ENCODE measurements at regions not wholly inside any gene's neighbourhood (a gene's known extent, or its start where the extent isn't known, plus 50 kb on each side); places are given as distances from the start of the nearest gene placed in this dataset.

GRCh38 chr1:223041481-223041880 lies 101.6 kb downstream of the TLR5 start:
- FAIRE-seq = no peak
- no peaks in the 10 kb centered on the region for H3K9me1 ChIP-seq (ENCODE audit: control insufficient read depth, extremely low read depth, insufficient read depth, low read length)
- H3K27me3 ChIP-seq (ENCODE audit: control insufficient read depth, extremely low read depth, insufficient read depth, low read length) = peaks cover 8% of the 10 kb centered on the region
- TF ChIP-seq CTCF (optimal IDR thresholded peaks at IDR 0.05 in 1 of 3, IDR thresholded peaks at IDR 0.05 in 1 of 3, conservative IDR thresholded peaks at IDR 0.05 in 1 of 3; ENCODE audit: extremely low read depth in 1 of 3, insufficient read depth in 2 of 3, low read length in 3 of 3) (no peak), EZH2 (IDR thresholded peaks at IDR 0.05; ENCODE audit: low read length) (no peak)
- H2AFZ ChIP-seq (ENCODE audit: control insufficient read depth, low read length) = no peak overlapping the region
- no peak overlapping the region for H3K4me3 ChIP-seq (ENCODE audit: control insufficient read depth in 2 of 3, extremely low read depth in 1 of 3, insufficient read depth in 2 of 3, low read depth in 1 of 3, low read length in 3 of 3)
- H3K36me3 ChIP-seq (ENCODE audit: control insufficient read depth in 2 of 2, extremely low read depth in 1 of 2, insufficient read depth in 2 of 2, low read length in 2 of 2) = no peaks in the 10 kb centered on the region
- H3K79me2 ChIP-seq (ENCODE audit: control insufficient read depth, insufficient read depth, low read length) = no peaks in the 10 kb centered on the region
- H3K9ac ChIP-seq (ENCODE audit: control insufficient read depth, extremely low read depth, insufficient read depth, low read length) = no peak overlapping the region
- dilution Hi-C loops (cut with MboI; ENCODE audit: extremely low pct_ligation_motif_present, low sequenced_read_pairs) = no loop called here
- no peak overlapping the region for H3K4me2 ChIP-seq (ENCODE audit: control insufficient read depth, extremely low read depth, insufficient read depth, low read depth, low read length)
- no peaks in the 10 kb centered on the region for H3K9me3 ChIP-seq (ENCODE audit: control insufficient read depth, low read depth, low read length)
- H3K4me1 ChIP-seq (ENCODE audit: control insufficient read depth, extremely low read depth, insufficient read depth, low read length) = no peaks in the 10 kb centered on the region
- DNase-seq (ENCODE audit: low read depth, low spot score) = no peak
- H4K20me1 ChIP-seq (ENCODE audit: control insufficient read depth, extremely low read depth, insufficient read depth, low read length) = no peaks in the 10 kb centered on the region
- H3K27ac ChIP-seq (ENCODE audit: control insufficient read depth, insufficient read depth, low read length) = no peak overlapping the region

- no peak overlapping the region for H3K27ac ChIP-seq (ENCODE audit: control insufficient read depth, insufficient read depth, low read length)
- H3K4me1 ChIP-seq (ENCODE audit: control insufficient read depth, extremely low read depth, insufficient read depth, low read length) = peaks cover 3% of the 10 kb centered on the region
- H3K4me3 ChIP-seq (ENCODE audit: control insufficient read depth in 2 of 3, extremely low read depth in 1 of 3, insufficient read depth in 2 of 3, low read depth in 1 of 3, low read length in 3 of 3) = no peak overlapping the region
- FAIRE-seq (no peak), DNase-seq (ENCODE audit: low read depth, low spot score) (no peak)
- no peak overlapping the region for H3K4me2 ChIP-seq (ENCODE audit: control insufficient read depth, extremely low read depth, insufficient read depth, low read depth, low read length)
- H3K36me3 ChIP-seq (ENCODE audit: control insufficient read depth in 2 of 2, extremely low read depth in 1 of 2, insufficient read depth in 2 of 2, low read length in 2 of 2) = no peaks in the 10 kb centered on the region
- H3K79me2 ChIP-seq (ENCODE audit: control insufficient read depth, insufficient read depth, low read length) = no peaks in the 10 kb centered on the region
- H3K9ac ChIP-seq (ENCODE audit: control insufficient read depth, extremely low read depth, insufficient read depth, low read length) = no peak overlapping the region
- H3K9me3 ChIP-seq (ENCODE audit: control insufficient read depth, low read depth, low read length) = no peaks in the 10 kb centered on the region
- no peaks in the 10 kb centered on the region for H3K27me3 ChIP-seq (ENCODE audit: control insufficient read depth, extremely low read depth, insufficient read depth, low read length)
- dilution Hi-C loops (cut with MboI; ENCODE audit: extremely low pct_ligation_motif_present, low sequenced_read_pairs) = no loop called here
- no peak for TF ChIP-seq CTCF (optimal IDR thresholded peaks at IDR 0.05 in 1 of 3, IDR thresholded peaks at IDR 0.05 in 1 of 3, conservative IDR thresholded peaks at IDR 0.05 in 1 of 3; ENCODE audit: extremely low read depth in 1 of 3, insufficient read depth in 2 of 3, low read length in 3 of 3)
- no peaks in the 10 kb centered on the region for H4K20me1 ChIP-seq (ENCODE audit: control insufficient read depth, extremely low read depth, insufficient read depth, low read length)
- no peaks in the 10 kb centered on the region for H3K9me1 ChIP-seq (ENCODE audit: control insufficient read depth, extremely low read depth, insufficient read depth, low read length)
- no peak overlapping the region for H2AFZ ChIP-seq (ENCODE audit: control insufficient read depth, low read length)
These were observed 97.7 kb downstream of the TLR5 start for GRCh38 chr1:223045164-223045957.

Measured in keratinocyte (primary cell).